ENCODE measurements at regions not wholly inside any gene's neighbourhood (a gene's known extent, or its start where the extent isn't known, plus 50 kb on each side); places are given as distances from the start of the nearest gene placed in this dataset.

DNA sequence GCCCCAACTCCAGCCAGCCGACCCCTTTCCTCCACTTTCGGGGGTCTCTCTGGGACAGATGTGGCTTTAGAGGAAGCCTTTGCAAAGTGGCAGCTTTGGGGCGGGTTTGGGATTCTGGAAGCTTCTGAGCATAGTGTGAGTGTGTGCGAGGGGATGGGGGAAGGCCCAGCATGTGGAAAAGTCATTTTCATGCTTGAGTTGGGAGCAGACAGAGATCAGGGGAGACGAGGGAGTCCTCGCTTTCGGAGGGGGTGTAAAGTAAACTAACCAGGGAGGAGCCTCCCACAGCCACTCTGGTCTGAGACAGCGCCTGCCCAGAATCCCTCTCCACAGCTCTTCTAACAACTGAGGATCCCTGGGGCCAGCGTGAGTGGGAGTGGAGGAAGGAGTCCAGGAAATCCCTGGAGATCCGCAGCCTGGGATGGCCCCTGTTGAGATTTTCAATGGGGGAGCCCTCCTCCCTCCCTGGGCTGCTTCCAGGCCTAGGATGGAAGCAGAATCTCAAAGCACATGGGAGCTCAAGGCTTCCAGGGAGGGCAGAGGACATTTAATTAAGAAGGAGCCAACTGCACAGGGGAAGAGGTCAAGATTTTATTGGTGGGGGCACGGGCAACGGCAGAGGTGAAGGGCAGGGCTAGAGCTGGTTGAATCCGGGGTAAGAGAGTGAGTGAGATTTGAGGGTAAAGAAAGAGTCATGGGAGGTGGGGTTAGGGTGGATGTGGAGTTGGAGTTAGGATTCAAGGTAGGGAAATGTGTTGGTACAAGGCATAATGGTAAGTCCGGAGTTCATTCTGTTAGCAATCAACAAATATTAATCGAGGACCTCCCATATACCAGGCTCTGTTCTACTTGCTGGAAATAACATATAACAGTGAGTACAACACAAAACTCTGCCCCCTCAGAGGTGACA, 102.3 kb upstream of the FOXP4 start:
- Histone ChIP-seq H3K4me1 (ENCODE audit: control insufficient read depth, extremely low read depth, insufficient read depth, low read length) (no peaks in the 10 kb centered on the region), H3K36me3 (ENCODE audit: control insufficient read depth in 2 of 2, extremely low read depth in 1 of 2, insufficient read depth in 2 of 2, low read length in 2 of 2) (no peaks in the 10 kb centered on the region), H3K9me1 (ENCODE audit: control insufficient read depth, extremely low read depth, insufficient read depth, low read length) (no peaks in the 10 kb centered on the region), H3K9ac (ENCODE audit: control insufficient read depth, extremely low read depth, insufficient read depth, low read length) (no peak overlapping the region), H3K27me3 (ENCODE audit: control insufficient read depth, extremely low read depth, insufficient read depth, low read length) (peaks cover 43% of the 10 kb centered on the region), H2AFZ (ENCODE audit: control insufficient read depth, low read length) (no peak overlapping the region), H3K79me2 (ENCODE audit: control insufficient read depth, insufficient read depth, low read length) (no peaks in the 10 kb centered on the region), H4K20me1 (ENCODE audit: control insufficient read depth, extremely low read depth, insufficient read depth, low read length) (no peaks in the 10 kb centered on the region), H3K9me3 (ENCODE audit: control insufficient read depth, low read depth, low read length) (no peaks in the 10 kb centered on the region), H3K4me2 (ENCODE audit: control insufficient read depth, extremely low read depth, insufficient read depth, low read depth, low read length) (no peak overlapping the region), H3K27ac (ENCODE audit: control insufficient read depth, insufficient read depth, low read length) (no peak overlapping the region), H3K4me3 (ENCODE audit: control insufficient read depth in 2 of 3, extremely low read depth in 1 of 3, insufficient read depth in 2 of 3, low read depth in 1 of 3, low read length in 3 of 3) (no peak overlapping the region)
- dilution Hi-C loops (cut with MboI; ENCODE audit: extremely low pct_ligation_motif_present, low sequenced_read_pairs), result no loop called here
- DNase-seq (ENCODE audit: low read depth, low spot score), result no peak
- FAIRE-seq, result no peak
- no peak for TF ChIP-seq EZH2 (IDR thresholded peaks at IDR 0.05; ENCODE audit: low read length)
- TF ChIP-seq, protein P1, sequence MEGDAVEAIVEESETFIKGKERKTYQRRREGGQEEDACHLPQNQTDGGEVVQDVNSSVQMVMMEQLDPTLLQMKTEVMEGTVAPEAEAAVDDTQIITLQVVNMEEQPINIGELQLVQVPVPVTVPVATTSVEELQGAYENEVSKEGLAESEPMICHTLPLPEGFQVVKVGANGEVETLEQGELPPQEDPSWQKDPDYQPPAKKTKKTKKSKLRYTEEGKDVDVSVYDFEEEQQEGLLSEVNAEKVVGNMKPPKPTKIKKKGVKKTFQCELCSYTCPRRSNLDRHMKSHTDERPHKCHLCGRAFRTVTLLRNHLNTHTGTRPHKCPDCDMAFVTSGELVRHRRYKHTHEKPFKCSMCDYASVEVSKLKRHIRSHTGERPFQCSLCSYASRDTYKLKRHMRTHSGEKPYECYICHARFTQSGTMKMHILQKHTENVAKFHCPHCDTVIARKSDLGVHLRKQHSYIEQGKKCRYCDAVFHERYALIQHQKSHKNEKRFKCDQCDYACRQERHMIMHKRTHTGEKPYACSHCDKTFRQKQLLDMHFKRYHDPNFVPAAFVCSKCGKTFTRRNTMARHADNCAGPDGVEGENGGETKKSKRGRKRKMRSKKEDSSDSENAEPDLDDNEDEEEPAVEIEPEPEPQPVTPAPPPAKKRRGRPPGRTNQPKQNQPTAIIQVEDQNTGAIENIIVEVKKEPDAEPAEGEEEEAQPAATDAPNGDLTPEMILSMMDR (optimal IDR thresholded peaks at IDR 0.05 in 1 of 3, IDR thresholded peaks at IDR 0.05 in 1 of 3, conservative IDR thresholded peaks at IDR 0.05 in 1 of 3; ENCODE audit: extremely low read depth in 1 of 3, insufficient read depth in 2 of 3, low read length in 3 of 3), result no peak

DNA sequence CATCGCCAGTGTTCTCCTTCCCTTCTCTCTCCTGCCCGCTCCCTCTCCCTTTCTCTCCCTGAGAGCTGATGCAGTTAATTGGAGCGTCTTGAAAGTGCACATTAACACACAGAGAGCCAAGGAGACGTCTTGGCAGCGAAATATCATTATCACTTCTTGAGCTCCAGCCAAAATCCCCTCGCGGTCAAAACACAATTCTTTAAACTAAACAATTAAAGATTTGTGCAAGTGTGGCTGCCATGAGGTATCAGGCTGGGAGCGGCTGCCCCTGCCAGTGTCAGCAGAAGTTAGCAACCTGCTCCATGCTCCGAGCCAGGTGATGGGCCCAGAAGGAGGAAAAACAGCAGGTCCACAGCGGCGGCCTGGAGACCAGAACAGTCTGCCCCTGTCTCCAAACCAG, 100.9 kb upstream of the FOXP4 start:
- Histone ChIP-seq H4K20me1 (ENCODE audit: control insufficient read depth, extremely low read depth, insufficient read depth, low read length) (no peaks in the 10 kb centered on the region), H3K9me1 (ENCODE audit: control insufficient read depth, extremely low read depth, insufficient read depth, low read length) (no peaks in the 10 kb centered on the region), H3K9ac (ENCODE audit: control insufficient read depth, extremely low read depth, insufficient read depth, low read length) (no peak overlapping the region), H2AFZ (ENCODE audit: control insufficient read depth, low read length) (no peak overlapping the region), H3K4me3 (ENCODE audit: control insufficient read depth in 2 of 3, extremely low read depth in 1 of 3, insufficient read depth in 2 of 3, low read depth in 1 of 3, low read length in 3 of 3) (no peak overlapping the region), H3K79me2 (ENCODE audit: control insufficient read depth, insufficient read depth, low read length) (no peaks in the 10 kb centered on the region), H3K9me3 (ENCODE audit: control insufficient read depth, low read depth, low read length) (no peaks in the 10 kb centered on the region), H3K36me3 (ENCODE audit: control insufficient read depth in 2 of 2, extremely low read depth in 1 of 2, insufficient read depth in 2 of 2, low read length in 2 of 2) (no peaks in the 10 kb centered on the region), H3K27ac (ENCODE audit: control insufficient read depth, insufficient read depth, low read length) (no peak overlapping the region), H3K27me3 (ENCODE audit: control insufficient read depth, extremely low read depth, insufficient read depth, low read length) (peaks cover 36% of the 10 kb centered on the region), H3K4me2 (ENCODE audit: control insufficient read depth, extremely low read depth, insufficient read depth, low read depth, low read length) (no peak overlapping the region), H3K4me1 (ENCODE audit: control insufficient read depth, extremely low read depth, insufficient read depth, low read length) (no peaks in the 10 kb centered on the region)
- dilution Hi-C loops (cut with MboI; ENCODE audit: extremely low pct_ligation_motif_present, low sequenced_read_pairs), result no loop called here
- TF ChIP-seq EZH2 (IDR thresholded peaks at IDR 0.05; ENCODE audit: low read length), result no peak
- TF ChIP-seq, protein P1 (optimal IDR thresholded peaks at IDR 0.05 in 1 of 3, IDR thresholded peaks at IDR 0.05 in 1 of 3, conservative IDR thresholded peaks at IDR 0.05 in 1 of 3; ENCODE audit: extremely low read depth in 1 of 3, insufficient read depth in 2 of 3, low read length in 3 of 3), result no peak
- DNase-seq (ENCODE audit: low read depth, low spot score), result no peak
- FAIRE-seq, result no peak

All from keratinocyte (primary cell).